KMS-11 (cell line): ENCODE measurements at regions not wholly inside any gene's neighbourhood (a gene's known extent, or its start where the extent isn't known, plus 50 kb on each side); places are given as distances from the start of the nearest gene placed in this dataset.

Experiments
- H2AFZ ChIP-seq: fragments of 200-600 bp; sonication (generic); 2 replicates; pipeline ENCODE4 v1.6.1; 2016; ENCODE audit warnings: antibody characterized with exemption, mixed run types, low read depth
- H3K27ac ChIP-seq: fragments of 200-600 bp; sonication (generic); 2 replicates; pipeline ENCODE4 v1.6.1; 2016; ENCODE audit warnings: mild to moderate bottlenecking, mixed run types
- H3K27me3 ChIP-seq: fragments of 200-600 bp; sonication (generic); 2 replicates; pipeline ENCODE4 v1.6.1; 2017; ENCODE audit warnings: mild to moderate bottlenecking, low read depth, mixed run types, moderate library complexity; ENCODE audit not compliant: insufficient read depth
- H3K36me3 ChIP-seq: fragments of 200-600 bp; sonication (generic); 2 replicates; pipeline ENCODE4 v1.6.1; 2017; ENCODE audit warnings: mild to moderate bottlenecking, mixed run types; ENCODE audit not compliant: insufficient read depth
- H3K4me1 ChIP-seq: fragments of 200-600 bp; sonication (generic); 2 replicates; pipeline ENCODE4 v1.6.1; 2016; ENCODE audit warnings: mild to moderate bottlenecking, low read depth, mixed run types; ENCODE audit not compliant: poor library complexity, severe bottlenecking
- H3K4me2 ChIP-seq: fragments of 200-600 bp; sonication (generic); 2 replicates; pipeline ENCODE4 v1.7.0; 2016; ENCODE audit warnings: mild to moderate bottlenecking, mixed run types
- H3K4me3 ChIP-seq: fragments of 200-600 bp; sonication (generic); IDR thresholded peaks from 2 replicates; pipeline ENCODE4 v1.6.1; 2017; ENCODE audit warnings: low read depth, low read length, mixed read lengths; ENCODE audit not compliant: insufficient read depth
- H3K79me2 ChIP-seq: fragments of 200-600 bp; sonication (generic); 2 replicates; pipeline ENCODE4 v1.6.1; 2016; ENCODE audit warnings: low read depth, mixed run types; ENCODE audit not compliant: insufficient read depth
- H3K9ac ChIP-seq: fragments of 200-600 bp; sonication (generic); 2 replicates; pipeline ENCODE4 v1.6.1; 2016; ENCODE audit warnings: mild to moderate bottlenecking, mixed run types
- H4K20me1 ChIP-seq: fragments of 200-600 bp; sonication (generic); 2 replicates; pipeline ENCODE4 v1.6.1; 2016; ENCODE audit warnings: mild to moderate bottlenecking, mixed run types; ENCODE audit not compliant: insufficient read depth
- CTCF ChIP-seq: fragments of 200-600 bp; sonication (generic); conservative IDR thresholded peaks from 2 replicates; pipeline ENCODE4 v1.6.1; 2017; ENCODE audit warnings: low read depth, mild to moderate bottlenecking, antibody characterized with exemption, low read length, moderate library complexity, mixed read lengths

GRCh38 chr11:42837994-42838393 is 473.8 kb upstream of the API5 start:
- no peak overlapping the region for H3K4me3 ChIP-seq
- H3K9ac ChIP-seq, result no peak overlapping the region
- H3K27ac ChIP-seq, result no peak overlapping the region
- no peaks in the 10 kb centered on the region for H3K36me3 ChIP-seq
- H4K20me1 ChIP-seq, result no peaks in the 10 kb centered on the region
- H3K4me1 ChIP-seq, result no peaks in the 10 kb centered on the region
- no peak overlapping the region for H3K4me2 ChIP-seq
- no peaks in the 10 kb centered on the region for H3K79me2 ChIP-seq
- no peak overlapping the region for H2AFZ ChIP-seq
- TF ChIP-seq CTCF, result no peak
- no peaks in the 10 kb centered on the region for H3K27me3 ChIP-seq

- Histone ChIP-seq H3K36me3 (no peaks in the 10 kb centered on the region), H3K27ac (no peak overlapping the region), H4K20me1 (no peaks in the 10 kb centered on the region), H3K9ac (no peak overlapping the region), H3K79me2 (no peaks in the 10 kb centered on the region), H3K27me3 (no peaks in the 10 kb centered on the region), H3K4me3 (no peak overlapping the region), H2AFZ (no peak overlapping the region), H3K4me1 (no peaks in the 10 kb centered on the region), H3K4me2 (no peak overlapping the region)
- TF ChIP-seq CTCF, result no peak
These were observed 471.5 kb upstream of the API5 start for GRCh38 chr11:42840176-42840829.

GRCh38 chr11:42840860-42841259 is 470.9 kb upstream of the API5 start:
- Histone ChIP-seq H4K20me1 (no peaks in the 10 kb centered on the region), H3K4me1 (no peaks in the 10 kb centered on the region), H3K36me3 (no peaks in the 10 kb centered on the region), H3K4me3 (no peak overlapping the region), H3K4me2 (no peak overlapping the region), H3K79me2 (no peaks in the 10 kb centered on the region), H3K27ac (no peak overlapping the region), H3K9ac (no peak overlapping the region), H2AFZ (no peak overlapping the region), H3K27me3 (no peaks in the 10 kb centered on the region)
- no peak for TF ChIP-seq CTCF

GRCh38 chr11:42841556-42841955 is 470.2 kb upstream of the API5 start:
- no peaks in the 10 kb centered on the region for H3K79me2 ChIP-seq
- no peaks in the 10 kb centered on the region for H3K27me3 ChIP-seq
- H3K4me2 ChIP-seq, result no peak overlapping the region
- H2AFZ ChIP-seq, result no peak overlapping the region
- no peak overlapping the region for H3K27ac ChIP-seq
- H3K4me3 ChIP-seq, result no peak overlapping the region
- no peak overlapping the region for H3K9ac ChIP-seq
- no peaks in the 10 kb centered on the region for H3K36me3 ChIP-seq
- H3K4me1 ChIP-seq, result no peaks in the 10 kb centered on the region
- no peak for TF ChIP-seq CTCF
- no peaks in the 10 kb centered on the region for H4K20me1 ChIP-seq
